GM23338 (cell line): ENCODE measurements at regions not wholly inside any gene's neighbourhood (a gene's known extent, or its start where the extent isn't known, plus 50 kb on each side); places are given as distances from the start of the nearest gene placed in this dataset.

Experiments used
- CREB1 ChIP-seq: fragments of 250-450 bp; sonication (Bioruptor Pico); IDR thresholded peaks from 2 replicates; pipeline ENCODE4 v1.5.0; 2020; ENCODE audit warnings: low read depth, mild to moderate bottlenecking, moderate library complexity
- CTCF ChIP-seq, 2 experiments: fragments of 200-600 bp in 1 of 2; sonication (generic) in 1 of 2; conservative IDR thresholded peaks; 2 replicates each; pipeline versions ENCODE4 v1.5.1 to v1.6.1; 2016 to 2017; ENCODE audit warnings: antibody characterized with exemption in 2 of 2, low read depth in 2 of 2, mild to moderate bottlenecking in 2 of 2, moderate library complexity in 1 of 2
- EZH2 ChIP-seq: fragments of 200-600 bp; sonication (generic); IDR thresholded peaks from one replicate; pipeline ENCODE4 v1.8.0; 2017; ENCODE audit warnings: antibody characterized with exemption, mild to moderate bottlenecking, low read depth; ENCODE audit not compliant: unreplicated experiment
- EZH2phosphoT487 ChIP-seq: fragments of 200-600 bp; sonication (generic); IDR thresholded peaks from one replicate; pipeline ENCODE4 v1.8.1; 2018; ENCODE audit warnings: antibody characterized with exemption; ENCODE audit not compliant: unreplicated experiment
- POLR2AphosphoS5 ChIP-seq: IDR thresholded peaks from 2 replicates; pipeline ENCODE4 v1.6.1; 2016; ENCODE audit warnings: antibody characterized with exemption, low read depth
- REST ChIP-seq: IDR thresholded peaks from one replicate; pipeline ENCODE4 v1.6.1; 2018; ENCODE audit warnings: antibody characterized with exemption; ENCODE audit not compliant: unreplicated experiment
- STAT1 ChIP-seq: IDR thresholded peaks from one replicate; pipeline ENCODE4 v1.6.1; 2016; ENCODE audit warnings: antibody characterized with exemption; ENCODE audit not compliant: unreplicated experiment
- ZNF114 ChIP-seq: fragments of 250-450 bp; sonication (Bioruptor Pico); IDR thresholded peaks from 2 replicates; pipeline ENCODE4 v1.5.0; 2020; ENCODE audit warnings: mild to moderate bottlenecking, moderate library complexity
- ZNF462 ChIP-seq: fragments of 250-450 bp; sonication (Bioruptor Pico); IDR thresholded peaks from 2 replicates; pipeline ENCODE4 v1.5.0; 2020; ENCODE audit warnings: mild to moderate bottlenecking, moderate library complexity

GRCh38 chr3:166444756-166445155, 607.5 kb upstream of the BCHE start:
- TF ChIP-seq CTCF (conservative IDR thresholded peaks at IDR 0.05; ENCODE audit: low read depth in 2 of 2) (no peak), POLR2AphosphoS5 (no peak), EZH2phosphoT487 (no peak), CREB1 (CRISPR knock-in tag) (no peak), ZNF114 (CRISPR knock-in tag) (no peak), REST (no peak), EZH2 (no peak), STAT1 (no peak), ZNF462 (CRISPR knock-in tag) (no peak)
